ENCODE measurements at regions not wholly inside any gene's neighbourhood (a gene's known extent, or its start where the extent isn't known, plus 50 kb on each side); places are given as distances from the start of the nearest gene placed in this dataset.

DNA sequence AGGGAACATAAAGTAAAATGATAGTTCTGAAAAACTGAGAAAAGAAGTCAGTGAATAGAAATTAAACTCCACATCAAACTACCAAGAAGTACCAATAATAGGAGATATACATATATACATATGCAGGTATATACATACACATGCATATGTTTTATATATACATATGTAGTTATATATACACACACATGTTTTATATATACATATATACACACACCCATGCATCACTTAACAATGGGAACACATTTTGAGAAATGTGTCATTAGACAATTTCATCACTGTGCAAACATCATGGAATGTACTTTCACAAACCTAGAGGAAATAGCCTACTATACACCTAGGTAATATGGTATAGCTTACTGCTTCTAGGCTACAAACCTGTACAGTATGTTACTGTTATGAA is 626.8 kb upstream of the PCDH9 start:
- H3K4me1 ChIP-seq (ENCODE audit: control insufficient read depth, insufficient read depth, low read length) = no peaks in the 10 kb centered on the region
- intact Hi-C loops (cut with micrococcal nuclease; ENCODE audit: unreplicated experiment) (no loop called here), in situ Hi-C loops (cut with MboI) (no loop called here)
- H3K4me2 ChIP-seq (ENCODE audit: control insufficient read depth, insufficient read depth) = no peak overlapping the region
- H3K9me3 ChIP-seq (replicated peaks; ENCODE audit: control insufficient read depth, insufficient read depth, low read length) = no peaks in the 10 kb centered on the region
- no peaks in the 10 kb centered on the region for H4K20me1 ChIP-seq (ENCODE audit: control insufficient read depth, insufficient read depth)
- H3K79me2 ChIP-seq (ENCODE audit: control insufficient read depth, insufficient read depth, low read length) = no peaks in the 10 kb centered on the region
- no peak for FAIRE-seq
- DNase-seq (ENCODE audit: low read depth, low spot score) = no peak
- no peak overlapping the region for H3K9ac ChIP-seq (ENCODE audit: control insufficient read depth, insufficient read depth, low read length)
- POLR2A ChIA-PET = no interaction called here
- SMC1A ChIA-PET (ENCODE audit: uncharacterized antibody, unreplicated experiment) = no interaction called here
- no peak overlapping the region for H3K4me3 ChIP-seq
- H3K27me3 ChIP-seq (replicated peaks in 1 of 2; ENCODE audit: control insufficient read depth in 2 of 2, insufficient read depth in 2 of 2, low read length in 1 of 2) = no peaks in the 10 kb centered on the region
- H3K27ac ChIP-seq (ENCODE audit: control insufficient read depth, insufficient read depth) = no peak overlapping the region
- ATAC-seq = no peak
- BruUV-seq (replicated peaks) = no TSS peak
- RAD21 ChIA-PET (ENCODE audit: unreplicated experiment) = no interaction called here
- CTCF ChIA-PET = no interaction called here
- no peaks in the 10 kb centered on the region for H3K36me3 ChIP-seq (ENCODE audit: control insufficient read depth in 2 of 2, insufficient read depth in 2 of 2, low read length in 1 of 2)
- TF ChIP-seq CBX3 (IDR thresholded peaks at IDR 0.05; ENCODE audit: borderline replicate concordance, low read depth) (no peak), ETV6 (conservative IDR thresholded peaks at IDR 0.05 in 1 of 2, IDR thresholded peaks at IDR 0.05 in 1 of 2; ENCODE audit: borderline replicate concordance in 1 of 2, low read depth in 1 of 2) (no peak), RB1 (IDR thresholded peaks at IDR 0.05; ENCODE audit: borderline replicate concordance) (no peak), KLF5 (IDR thresholded peaks at IDR 0.05; ENCODE audit: partially characterized antibody) (no peak)
- H2AFZ ChIP-seq (ENCODE audit: control insufficient read depth, low read depth, low read length) = no peak overlapping the region

DNA sequence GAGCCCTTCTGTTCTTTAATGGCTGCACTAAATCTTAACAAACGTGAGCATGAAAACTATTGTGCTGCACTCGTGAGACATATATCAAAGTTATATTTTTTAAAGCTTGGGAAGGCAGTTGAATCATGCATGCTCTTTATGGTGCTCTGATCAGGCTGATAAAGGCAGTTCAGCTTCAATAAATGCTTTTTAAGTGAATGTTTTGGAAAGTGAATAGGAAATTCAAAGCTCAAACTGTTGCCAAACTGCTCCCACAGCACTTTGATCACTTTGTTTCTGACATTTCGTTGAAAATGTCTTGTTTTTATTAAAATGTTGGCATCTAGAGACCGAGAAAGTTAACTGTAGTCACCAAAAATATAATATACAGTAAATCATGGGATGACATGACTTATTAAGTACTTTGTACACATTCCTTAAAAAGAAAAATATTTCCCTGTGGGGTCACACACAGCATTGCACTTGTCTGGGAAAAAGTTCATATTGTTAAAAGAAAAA is 625.7 kb upstream of the PCDH9 start:
- DNase-seq (ENCODE audit: low read depth, low spot score) = no peak
- Histone ChIP-seq H3K27ac (ENCODE audit: control insufficient read depth, insufficient read depth) (no peak overlapping the region), H3K9me3 (replicated peaks; ENCODE audit: control insufficient read depth, insufficient read depth, low read length) (no peaks in the 10 kb centered on the region), H3K4me2 (ENCODE audit: control insufficient read depth, insufficient read depth) (no peak overlapping the region), H3K9ac (ENCODE audit: control insufficient read depth, insufficient read depth, low read length) (no peak overlapping the region), H3K4me3 (no peak overlapping the region), H3K4me1 (ENCODE audit: control insufficient read depth, insufficient read depth, low read length) (no peaks in the 10 kb centered on the region), H3K36me3 (ENCODE audit: control insufficient read depth in 2 of 2, insufficient read depth in 2 of 2, low read length in 1 of 2) (no peaks in the 10 kb centered on the region), H3K79me2 (ENCODE audit: control insufficient read depth, insufficient read depth, low read length) (no peaks in the 10 kb centered on the region), H2AFZ (ENCODE audit: control insufficient read depth, low read depth, low read length) (no peak overlapping the region), H3K27me3 (replicated peaks in 1 of 2; ENCODE audit: control insufficient read depth in 2 of 2, insufficient read depth in 2 of 2, low read length in 1 of 2) (no peaks in the 10 kb centered on the region), H4K20me1 (ENCODE audit: control insufficient read depth, insufficient read depth) (no peaks in the 10 kb centered on the region)
- SMC1A ChIA-PET (ENCODE audit: uncharacterized antibody, unreplicated experiment) = interaction anchor here (1.6 kb wide), 1 partner anchor 23 kb away, joined by 4 read pairs; no protein-coding TSS in a partner anchor
- POLR2A ChIA-PET = no interaction called here
- RAD21 ChIA-PET (ENCODE audit: unreplicated experiment) = no interaction called here
- no peak for ATAC-seq
- BruUV-seq (replicated peaks) = no TSS peak
- in situ Hi-C loops (cut with MboI) = no loop called here
- FAIRE-seq = no peak
- intact Hi-C loops (cut with micrococcal nuclease; ENCODE audit: unreplicated experiment) = no loop called here
- WGBS (ENCODE audit: insufficient coverage, insufficient replicate concordance, low lambda C conversion rate, missing lambda C conversion rate) = 1% methylated on average over 4 of the region's 4 CpGs
- CTCF ChIA-PET = no interaction called here
- TF ChIP-seq ZSCAN29 (IDR thresholded peaks at IDR 0.05) (no peak), CREM (IDR thresholded peaks at IDR 0.05; ENCODE audit: low read depth) (no peak), RAD51 (IDR thresholded peaks at IDR 0.05) (no peak), EED (IDR thresholded peaks at IDR 0.05; ENCODE audit: low read depth) (no peak)
